Right ventricle myocardium inferior (tissue), 1 donor: ENCODE measurements at regions not wholly inside any gene's neighbourhood (a gene's known extent, or its start where the extent isn't known, plus 50 kb on each side); places are given as distances from the start of the nearest gene placed in this dataset.
"Not testable (repeated sequence)": the region's sequence is repeated elsewhere in the genome, so short reads cannot be mapped to it uniquely, and the experiment has no call there.

Experiments
- ATAC-seq: fragments of 200-7000 bp; cut with Tn5 transposase; one replicate; pipeline ENCODE4 v1.9.1; 2020; ENCODE audit warnings: mild to moderate bottlenecking, moderate library complexity
- DNase-seq: peaks from one replicate; pipeline ENCODE4 v3.0.0; 2021; ENCODE audit errors: missing footprints
- intact Hi-C: fragments of 100-400 bp; cut with DNase I; formaldehyde crosslinking; loops from one replicate; pipeline ENCODE4 v1.11.0; 2022
- donor health status: DM: no; HTN: yes; CAD: no; lungs with severe emphysema.

- intact Hi-C loops, DNase-seq, ATAC-seq: not testable (repeated sequence)
These were observed 319.3 kb upstream of the THBS1 start for GRCh38 chr15:39261397-39262183.

DNA sequence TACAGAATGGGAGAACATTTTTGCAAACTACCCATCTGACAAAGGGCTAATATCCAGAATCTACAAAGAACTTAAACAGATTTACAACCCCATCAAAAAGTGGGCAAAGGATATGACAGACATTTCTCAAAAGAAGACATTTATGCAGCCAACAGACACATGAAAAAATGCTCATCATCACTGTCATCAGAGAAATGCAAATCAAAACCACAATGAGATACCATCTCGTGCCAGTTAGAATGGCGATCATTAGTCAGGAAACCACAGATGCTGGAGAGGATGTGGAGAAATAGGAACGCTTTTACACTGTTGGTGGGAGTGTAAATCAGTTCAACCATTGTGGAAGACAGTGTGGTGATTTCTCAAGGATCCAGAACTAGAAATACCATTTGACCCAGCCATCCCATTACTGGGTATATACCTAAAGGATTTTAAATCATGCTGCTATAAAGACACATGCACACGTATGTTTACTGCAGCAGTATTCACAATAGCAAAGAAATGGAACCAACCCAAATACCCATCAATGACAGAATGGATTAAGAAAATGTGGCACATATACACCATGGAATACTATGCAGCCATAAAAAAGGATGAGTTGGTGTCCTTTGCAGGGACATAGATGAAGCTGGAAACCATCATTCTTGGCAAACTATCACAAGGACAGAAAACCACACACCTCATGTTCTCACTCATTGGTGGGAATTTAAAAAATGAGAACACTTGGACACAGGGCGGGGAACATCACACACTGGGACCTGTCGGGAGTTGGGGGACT lies 317.7 kb upstream of the THBS1 start:
- DNase-seq, ATAC-seq, intact Hi-C loops: not testable (repeated sequence)

DNA sequence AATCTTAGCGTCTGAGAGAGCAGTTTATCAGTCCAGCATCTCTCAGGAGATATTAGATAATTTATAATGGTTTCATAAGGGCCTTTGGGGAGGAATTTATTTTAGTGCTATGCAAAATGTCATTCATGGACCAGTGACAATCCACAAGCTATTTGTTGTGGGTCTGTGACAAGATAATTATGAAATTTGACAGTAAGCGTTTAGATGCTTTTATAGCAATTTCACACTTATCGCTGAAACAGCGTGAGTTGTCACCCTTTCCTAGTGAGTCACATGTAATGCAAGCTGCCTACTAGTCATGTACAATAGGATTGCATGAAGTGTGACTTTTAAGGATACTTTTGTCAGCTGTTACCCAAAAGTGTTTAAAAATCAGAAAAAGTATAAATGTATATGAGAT lies 315.6 kb upstream of the THBS1 start:
- intact Hi-C loops = no loop called here
- ATAC-seq = no peak
- DNase-seq = no peak

DNA sequence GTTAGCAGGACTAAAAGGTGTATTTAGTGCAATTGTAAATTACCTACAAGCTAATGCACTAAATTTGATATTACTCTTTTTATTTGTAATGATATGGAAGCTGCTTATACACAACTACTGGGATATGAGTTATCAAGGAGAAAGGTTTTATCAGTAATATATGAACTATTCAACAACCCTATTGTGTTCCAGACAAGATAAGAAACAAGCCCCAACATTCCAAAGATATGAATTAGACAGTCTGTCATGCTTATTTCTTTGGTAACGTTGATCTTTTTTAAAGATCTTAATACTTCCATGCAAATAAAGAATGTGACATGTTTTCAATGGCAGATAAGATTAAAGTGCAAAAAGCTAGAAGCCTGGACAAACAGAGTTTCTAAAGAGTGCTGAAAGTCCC lies 314.0 kb upstream of the THBS1 start:
- no peak for ATAC-seq
- intact Hi-C loops = no loop called here
- DNase-seq = no peak

GRCh38 chr15:39267685-39268084 lies 313.2 kb upstream of the THBS1 start:
- intact Hi-C loops = no loop called here
- DNase-seq (no peak), ATAC-seq (no peak)

- DNase-seq (no peak), ATAC-seq (no peak)
- intact Hi-C loops = no loop called here
These were observed 311.5 kb upstream of the THBS1 start for GRCh38 chr15:39269352-39269751.

DNA sequence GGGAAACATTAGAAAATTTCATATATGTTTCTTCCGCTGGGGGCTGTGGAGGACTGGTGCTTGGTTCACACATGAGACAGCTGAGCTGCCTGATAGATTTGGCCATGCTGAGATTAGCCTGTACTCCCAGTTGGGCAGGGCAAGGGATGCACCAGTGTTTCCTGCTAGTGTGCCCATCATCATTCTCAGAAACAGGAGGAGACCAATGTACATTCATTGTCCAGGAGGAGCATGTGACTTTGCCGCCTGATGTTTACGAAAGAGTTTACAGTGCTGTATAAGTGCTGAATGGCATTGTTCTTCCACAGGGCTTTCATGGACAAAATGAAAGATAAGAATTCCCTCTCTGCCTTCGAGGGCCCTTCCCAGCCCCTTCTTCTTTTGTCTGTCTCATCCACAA lies 311.1 kb upstream of the THBS1 start:
- DNase-seq = no peak
- intact Hi-C loops = no loop called here

DNA sequence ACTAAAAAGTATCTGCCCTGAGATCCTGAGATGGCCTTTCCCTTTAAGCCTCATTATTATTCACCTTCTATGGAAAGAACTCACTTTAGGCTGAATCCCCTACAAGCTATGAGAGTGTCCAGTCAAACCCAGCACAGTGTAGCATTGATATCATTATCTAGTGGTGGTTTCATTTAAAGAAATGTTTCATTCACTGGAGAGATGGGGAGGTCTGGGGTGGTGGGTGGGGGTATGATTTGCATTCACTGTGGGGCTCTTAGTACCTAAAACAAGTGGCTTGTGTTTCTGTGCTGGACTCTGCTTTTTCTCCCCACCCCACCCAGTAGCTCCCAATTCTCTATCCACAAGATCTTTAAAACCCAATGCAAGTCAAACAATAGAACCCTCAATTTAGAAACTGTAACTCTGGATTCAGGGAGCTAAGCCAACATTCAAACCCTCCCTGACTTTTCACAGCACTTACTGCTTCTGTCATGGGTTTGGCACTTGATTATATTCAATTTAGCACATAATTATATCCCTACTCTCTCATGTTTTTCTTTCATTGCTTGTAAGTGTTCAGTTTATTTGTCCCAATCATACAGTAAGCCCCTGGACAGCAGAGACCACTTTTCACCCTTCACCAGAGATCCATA lies 310.5 kb upstream of the THBS1 start:
- intact Hi-C loops = no loop called here
- DNase-seq (no peak), ATAC-seq (no peak)

More for the DNA sequence above, 311.1 kb upstream of the THBS1 start:
- no peak for ATAC-seq

DNA sequence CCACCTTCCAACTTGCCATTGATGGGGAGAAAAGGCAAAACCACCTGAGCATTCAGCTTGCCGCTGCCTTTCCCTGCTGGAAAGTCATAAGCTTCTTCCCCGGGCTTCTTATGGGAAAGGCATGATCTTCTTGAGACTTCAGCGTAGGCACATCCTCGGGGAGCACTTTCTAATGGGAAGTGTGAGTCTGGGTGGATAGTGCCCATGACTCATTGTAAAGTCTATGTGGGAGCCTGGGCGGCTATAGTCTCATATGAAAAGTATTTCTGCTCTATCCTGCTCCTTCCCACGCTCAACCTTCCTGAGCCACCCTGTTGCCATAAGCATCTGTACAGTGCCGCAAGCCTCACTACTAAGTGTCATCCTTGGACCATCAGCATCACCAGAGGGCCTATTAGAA lies 309.9 kb upstream of the THBS1 start:
- DNase-seq (no peak), ATAC-seq (no peak)
- intact Hi-C loops = no loop called here

DNA sequence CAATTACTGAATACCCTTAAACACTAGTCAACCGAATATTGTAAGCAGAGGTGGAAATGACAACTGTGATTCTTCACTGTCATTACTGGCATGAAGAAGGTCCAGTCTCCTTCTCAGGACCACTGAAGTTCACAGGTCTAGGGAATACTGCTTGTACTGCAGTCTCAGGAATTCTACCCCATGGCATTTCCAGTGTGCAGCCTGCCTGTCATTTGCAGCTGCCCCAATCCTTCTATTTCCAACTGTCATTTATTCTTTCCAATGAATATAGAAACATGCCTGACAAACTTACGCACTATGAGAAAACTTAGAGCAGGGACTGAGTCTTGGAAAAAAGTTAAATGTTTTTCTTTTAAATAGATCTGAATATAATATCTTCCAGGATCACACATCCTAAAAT lies 308.0 kb upstream of the THBS1 start:
- ATAC-seq = no peak
- intact Hi-C loops = no loop called here
- no peak for DNase-seq

GRCh38 chr15:39273717-39274411 lies 307.0 kb upstream of the THBS1 start:
- no peak for ATAC-seq
- no peak for DNase-seq
- intact Hi-C loops = no loop called here

DNA sequence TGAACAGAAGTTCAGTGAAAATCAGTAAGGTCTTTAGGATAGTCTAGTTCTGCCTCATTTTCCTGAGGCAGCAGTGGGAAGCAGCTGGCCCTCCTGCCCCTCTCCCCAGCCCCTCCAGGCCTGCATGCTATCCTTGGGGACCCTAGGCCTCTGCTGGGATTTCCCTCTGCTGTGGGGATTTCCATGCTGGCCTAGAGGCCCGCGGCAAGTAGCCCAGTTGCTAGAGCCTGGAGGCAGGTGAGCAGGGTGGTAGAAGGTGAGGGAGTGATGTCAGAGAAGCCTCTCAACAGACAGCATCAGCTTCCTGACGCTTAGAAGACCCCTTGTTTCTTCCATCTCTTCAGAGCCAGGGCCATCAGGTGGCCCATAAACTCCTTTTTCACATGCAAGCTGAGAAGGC lies 305.8 kb upstream of the THBS1 start:
- intact Hi-C loops = no loop called here
- no peak for ATAC-seq

DNA sequence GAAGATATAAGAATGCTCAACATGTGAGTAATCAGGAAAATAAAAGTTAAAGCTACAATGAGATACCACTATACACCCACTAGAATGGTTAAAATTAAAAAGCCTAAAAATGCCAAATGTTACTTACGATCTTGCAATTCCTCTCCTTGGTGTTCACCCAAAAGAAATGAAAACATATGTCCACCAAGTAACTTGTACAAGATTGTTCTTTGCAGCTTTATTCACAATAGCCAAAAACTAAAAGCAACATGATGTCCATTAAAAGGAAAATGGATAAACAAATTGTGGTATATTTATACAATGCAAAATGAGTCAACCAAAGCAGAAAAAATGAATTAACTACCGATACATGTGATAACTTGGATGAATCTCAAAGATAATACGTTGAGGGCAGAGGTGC lies 301.6 kb upstream of the THBS1 start:
- DNase-seq = no peak
- intact Hi-C loops = no loop called here

More for the DNA sequence above, 305.8 kb upstream of the THBS1 start:
- DNase-seq = no peak

GRCh38 chr15:39281094-39281493 lies 299.8 kb upstream of the THBS1 start:
- DNase-seq (no peak), ATAC-seq (no peak)
- intact Hi-C loops = no loop called here

More for the DNA sequence above, 301.6 kb upstream of the THBS1 start:
- ATAC-seq = no peak

DNA sequence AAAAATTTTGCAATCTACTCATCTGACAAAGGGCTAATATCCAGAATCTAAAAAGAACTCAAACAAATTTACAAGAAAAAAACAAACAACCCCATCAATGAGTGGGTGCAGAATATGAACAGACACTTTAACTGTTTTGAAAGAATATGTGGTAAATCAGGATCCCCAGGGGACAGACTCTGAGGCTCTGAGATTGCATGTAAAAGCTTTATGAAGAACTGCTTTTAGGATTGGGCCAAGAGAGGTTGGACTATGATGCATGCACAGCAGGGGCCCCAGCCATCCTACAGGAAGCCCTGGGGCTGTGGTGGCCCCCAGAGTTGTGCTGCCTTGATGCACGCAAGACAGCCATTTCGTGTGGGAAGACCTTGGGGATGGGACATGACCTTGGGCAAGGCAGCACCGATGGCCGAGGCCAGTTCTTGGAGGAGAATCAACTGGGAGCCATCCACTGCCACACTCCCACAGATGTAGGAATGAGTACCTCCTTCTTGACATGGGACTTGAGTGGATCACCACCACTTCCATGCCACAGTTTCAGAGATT lies 298.1 kb upstream of the THBS1 start:
- peak; percentile 50 for DNase-seq
- intact Hi-C loops = no loop called here
- no peak for ATAC-seq

GRCh38 chr15:39283531-39283930 lies 297.3 kb upstream of the THBS1 start:
- DNase-seq (no peak), ATAC-seq (no peak)
- intact Hi-C loops = no loop called here

GRCh38 chr15:39285071-39285470 lies 295.8 kb upstream of the THBS1 start:
- intact Hi-C loops = no loop called here
- ATAC-seq = no peak

GRCh38 chr15:39285663-39286062 lies 295.2 kb upstream of the THBS1 start:
- ATAC-seq (no peak), DNase-seq (no peak)
- intact Hi-C loops = no loop called here

More at GRCh38 chr15:39285071-39285470, 295.8 kb upstream of the THBS1 start:
- no peak for DNase-seq

- DNase-seq (no peak), ATAC-seq (no peak)
- intact Hi-C loops = no loop called here
These were observed 294.2 kb upstream of the THBS1 start for GRCh38 chr15:39286706-39287105.
